Endothelial cell of umbilical vein (primary cell): ENCODE measurements at regions not wholly inside any gene's neighbourhood (a gene's known extent, or its start where the extent isn't known, plus 50 kb on each side); places are given as distances from the start of the nearest gene placed in this dataset.

Experiments used
- BruUV-seq: library from RNA; stranded (reverse); fragments of 400-500 nt; replicated peaks from 2 replicates; lab custom pipeline; 2021; lab: Mats Ljungman, UMichigan
- CTCF ChIA-PET: fragments of 300-600, 350-600 bp; sonication (Branson Sonifier 250); formaldehyde crosslinking; loops from one replicate; lab custom pipeline; 2021; ENCODE audit warnings: antibody characterized with exemption, inconsistent platforms; lab: Charles Lee
- POLR2A ChIA-PET: fragments of 300-600, 350-600 bp; sonication (Branson Sonifier 250); formaldehyde crosslinking; loops from one replicate; lab custom pipeline; 2021; ENCODE audit warnings: antibody characterized with exemption, inconsistent platforms; lab: Charles Lee
- DNase-seq: peaks from one replicate; pipeline ENCODE4 v3.0.0-alpha.2; 2011; ENCODE audit warnings: low read depth, low spot score
- FAIRE-seq: peaks from 2 replicates; lab custom pipeline; 2011; peaks lifted over from hg19 to GRCh38; lab: Jason Lieb, UNC
- H2AFZ ChIP-seq: 2 replicates; pipeline ENCODE4 v1.6.0; 2012; ENCODE audit warnings: low read depth, low read length, control low read depth, inconsistent platforms
- H3K27ac ChIP-seq: 2 replicates; pipeline ENCODE4 v1.5.1; 2011; ENCODE audit warnings: low read depth, mild to moderate bottlenecking, control low read depth, low read length, moderate library complexity; ENCODE audit not compliant: insufficient read depth
- H3K27me3 ChIP-seq, 2 experiments: 2 replicates each; pipeline versions ENCODE4 v1.6.0 to v1.6.1; 2011; ENCODE audit warnings: low read length in 2 of 2, mixed read lengths in 1 of 2; ENCODE audit not compliant: control insufficient read depth in 2 of 2, insufficient read depth in 2 of 2
- H3K36me3 ChIP-seq, 2 experiments: 2 replicates in 1 of 2; 3 replicates in 1 of 2; pipeline ENCODE4 v1.5.1; 2011; ENCODE audit warnings: low read length in 2 of 2, mild to moderate bottlenecking in 1 of 2, moderate library complexity in 1 of 2; ENCODE audit not compliant: control insufficient read depth in 2 of 2, insufficient read depth in 2 of 2; ENCODE audit errors: extremely low read depth in 1 of 2
- H3K4me1 ChIP-seq: 3 replicates; pipeline ENCODE4 v1.5.1; 2011; ENCODE audit warnings: mild to moderate bottlenecking, low read length; ENCODE audit not compliant: control insufficient read depth, insufficient read depth; ENCODE audit errors: extremely low read depth
- H3K4me2 ChIP-seq: 2 replicates; pipeline ENCODE4 v1.6.1; 2011; ENCODE audit warnings: low read length, control low read depth, mixed read lengths; ENCODE audit not compliant: insufficient read depth
- H3K4me3 ChIP-seq, 3 experiments: fragments of 200-600 bp in 1 of 3; sonication (generic), shearing (Covaris generic) in 1 of 3; replicated peaks in 1 of 3; 2 replicates each; pipeline ENCODE4 v1.5.1; 2011 to 2016; ENCODE audit warnings: control low read depth in 3 of 3, low read length in 3 of 3, mild to moderate bottlenecking in 2 of 3, inconsistent platforms in 1 of 3, low read depth in 1 of 3, moderate library complexity in 1 of 3; ENCODE audit not compliant: insufficient read depth in 1 of 3
- H3K79me2 ChIP-seq: 2 replicates; pipeline ENCODE4 v1.6.0; 2012; ENCODE audit warnings: low read length, inconsistent platforms; ENCODE audit not compliant: control insufficient read depth, insufficient read depth
- H3K9ac ChIP-seq: replicated peaks from 2 replicates; pipeline ENCODE3; 2011; ENCODE audit warnings: low read length, control low read depth; ENCODE audit not compliant: insufficient read depth; ENCODE audit errors: extremely low read depth
- H3K9me1 ChIP-seq: replicated peaks from 3 replicates; pipeline ENCODE4 v1.6.0; 2011; ENCODE audit warnings: mild to moderate bottlenecking, low read length; ENCODE audit not compliant: control insufficient read depth, insufficient read depth; ENCODE audit errors: extremely low read depth
- H3K9me3 ChIP-seq: replicated peaks from 2 replicates; pipeline ENCODE4 v1.5.1; 2012; ENCODE audit warnings: low read length, inconsistent platforms; ENCODE audit not compliant: control insufficient read depth, insufficient read depth
- H4K20me1 ChIP-seq: replicated peaks from 2 replicates; pipeline ENCODE3; 2011; ENCODE audit warnings: mild to moderate bottlenecking, low read length; ENCODE audit not compliant: control insufficient read depth, insufficient read depth; ENCODE audit errors: extremely low read depth
- CTCF ChIP-seq, 2 donors: IDR thresholded peaks; 1 replicate in 1 of 2; 2 replicates in 1 of 2; pipeline ENCODE4 v1.5.1; 2011; ENCODE audit warnings: low read length in 2 of 2, mild to moderate bottlenecking in 2 of 2, moderate library complexity in 2 of 2, control low read depth in 1 of 2, inconsistent platforms in 1 of 2, low read depth in 1 of 2; ENCODE audit not compliant: insufficient read depth in 1 of 2; ENCODE audit errors: extremely low read depth in 1 of 2
- EZH2 ChIP-seq: IDR thresholded peaks from 2 replicates; pipeline ENCODE4 v1.6.1; 2012; ENCODE audit warnings: borderline replicate concordance, low read depth, mild to moderate bottlenecking, moderate library complexity, low read length, inconsistent platforms; ENCODE audit not compliant: severe bottlenecking
- FOS ChIP-seq: IDR thresholded peaks from 2 replicates; pipeline ENCODE4 v1.6.1; 2011; ENCODE audit warnings: mild to moderate bottlenecking, low read length, moderate library complexity, borderline replicate concordance; ENCODE audit not compliant: insufficient read depth
- GATA2 ChIP-seq: IDR thresholded peaks from 2 replicates; pipeline ENCODE4 v1.7.0; 2011; ENCODE audit warnings: low read depth, mild to moderate bottlenecking, moderate library complexity, mixed read lengths, low read length; ENCODE audit not compliant: insufficient read length, insufficient read depth
- JUN ChIP-seq: IDR thresholded peaks from 2 replicates; pipeline ENCODE4 v1.6.1; 2011; ENCODE audit warnings: borderline replicate concordance, low read depth; ENCODE audit not compliant: insufficient read length, insufficient read depth
- MYC ChIP-seq: IDR thresholded peaks from one replicate; pipeline ENCODE4 v1.6.1; 2011; ENCODE audit warnings: mild to moderate bottlenecking, low read depth, low read length
- POLR2A ChIP-seq: IDR thresholded peaks from 2 replicates; pipeline ENCODE4 v1.6.1; 2012; ENCODE audit warnings: low read depth, mild to moderate bottlenecking, control low read depth, low read length
- POLR2AphosphoS5 ChIP-seq: IDR thresholded peaks from 2 replicates; pipeline ENCODE4 v1.6.1; 2012; ENCODE audit warnings: low read depth, mild to moderate bottlenecking, control low read depth, low read length, moderate library complexity; ENCODE audit not compliant: insufficient read depth
- dilution Hi-C: fragments of 300-500 bp; cut with MboI; formaldehyde crosslinking; loops from one replicate; pipeline ENCODE4 v1.15.0; 2019; ENCODE audit warnings: low sequenced_read_pairs; ENCODE audit not compliant: extremely low pct_ligation_motif_present
- intact Hi-C: fragments of 100-400 bp; cut with micrococcal nuclease; formaldehyde crosslinking; loops from one replicate; pipeline ENCODE4 v1.10.0; 2022
- TF ChIP-seq, protein P1 (sequence below): IDR thresholded peaks from 2 replicates; pipeline ENCODE4 v1.6.1; 2011; ENCODE audit not compliant: insufficient read depth, insufficient read length

DNA sequence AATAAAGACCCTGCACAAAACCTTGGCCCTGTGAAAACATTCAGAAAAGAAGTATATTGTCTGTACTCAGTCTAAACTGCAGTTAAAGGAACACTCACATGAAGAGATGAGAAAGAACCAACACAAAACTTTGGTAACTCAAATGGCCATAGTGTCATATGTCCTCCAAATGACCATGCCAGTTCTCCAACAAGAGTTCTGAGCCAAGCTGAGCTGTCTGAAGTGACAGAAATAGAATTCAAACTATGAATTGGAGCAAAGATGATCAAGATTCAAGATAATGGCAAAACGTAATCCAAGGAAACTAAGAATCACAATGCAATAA, 739.3 kb upstream of the NDST4 start:
- intact Hi-C loops: no loop called here
- H3K27me3 ChIP-seq: no peaks in the 10 kb centered on the region
- H4K20me1 ChIP-seq: no peaks in the 10 kb centered on the region
- H3K36me3 ChIP-seq: no peaks in the 10 kb centered on the region
- CTCF ChIA-PET: no interaction called here
- no peak overlapping the region for H3K4me3 ChIP-seq
- FAIRE-seq (no peak), DNase-seq (no peak)
- no peak overlapping the region for H3K27ac ChIP-seq
- dilution Hi-C loops: no loop called here
- no peaks in the 10 kb centered on the region for H3K9me3 ChIP-seq
- POLR2A ChIA-PET: no interaction called here
- H3K9ac ChIP-seq: no peak overlapping the region
- H3K79me2 ChIP-seq: no peaks in the 10 kb centered on the region
- no peaks in the 10 kb centered on the region for H3K9me1 ChIP-seq
- no TSS peak for BruUV-seq
- no peaks in the 10 kb centered on the region for H3K4me1 ChIP-seq
- TF ChIP-seq FOS (no peak), JUN (no peak), POLR2AphosphoS5 (no peak), CTCF (IDR thresholded peaks at IDR 0.05; ENCODE audit: extremely low read depth in 1 of 2, insufficient read depth in 1 of 2, low read depth in 1 of 2, low read length in 2 of 2) (no peak), POLR2A (no peak), GATA2 (no peak), EZH2 (no peak), MYC (no peak)
- TF ChIP-seq, protein P1, sequence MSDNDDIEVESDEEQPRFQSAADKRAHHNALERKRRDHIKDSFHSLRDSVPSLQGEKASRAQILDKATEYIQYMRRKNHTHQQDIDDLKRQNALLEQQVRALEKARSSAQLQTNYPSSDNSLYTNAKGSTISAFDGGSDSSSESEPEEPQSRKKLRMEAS: no peak
- no peak overlapping the region for H2AFZ ChIP-seq
- H3K4me2 ChIP-seq: no peak overlapping the region
